HepG2 (cell line): ENCODE measurements at regions not wholly inside any gene's neighbourhood (a gene's known extent, or its start where the extent isn't known, plus 50 kb on each side); places are given as distances from the start of the nearest gene placed in this dataset.

Experiments
- ATAC-seq: fragments of 200-7000 bp; cut with Tn5 transposase; 3 replicates; pipeline ENCODE4 v1.9.1; 2020; ENCODE audit warnings: mild to moderate bottlenecking, moderate library complexity
- BruUV-seq: library from RNA; stranded (reverse); fragments of 400-500 nt; replicated peaks from 2 replicates; lab custom pipeline; 2021; lab: Mats Ljungman, UMichigan
- CTCF ChIA-PET: fragments of 300-600 bp; formaldehyde crosslinking; extraction: SDS; loops from one replicate; lab custom pipeline; 2021; ENCODE audit warnings: low total read pairs, inconsistent platforms, low intra/inter-chr PET ratio; lab: Yijun Ruan, JAX
- POLR2A ChIA-PET: fragments of 350-600 bp; sonication (Branson Sonifier 250); formaldehyde crosslinking; loops from one replicate; lab custom pipeline; 2020; ENCODE audit warnings: antibody characterized with exemption, inconsistent platforms; lab: Yijun Ruan, JAX
- DNase-seq: peaks from one replicate; pipeline ENCODE4 v3.0.0-alpha.2; 2015; ENCODE audit warnings: low spot score
- FAIRE-seq: peaks from 3 replicates; lab custom pipeline; 2011; peaks lifted over from hg19 to GRCh38; lab: Jason Lieb, UNC
- H2AFZ ChIP-seq: one replicate; pipeline ENCODE4 v1.6.1; 2011; ENCODE audit warnings: low read length, inconsistent platforms
- H3K27ac ChIP-seq: fragments of 300-600 bp; 3 replicates; pipeline ENCODE4 v1.8.0; 2011; ENCODE audit warnings: mixed run types, mild to moderate bottlenecking, mixed read lengths, low read length, inconsistent platforms; ENCODE audit not compliant: insufficient read depth; ENCODE audit errors: extremely low read length
- H3K27me3 ChIP-seq, 2 experiments: fragments of 200-600 bp in 1 of 2; 2 replicates in 1 of 2; 3 replicates in 1 of 2; pipeline versions ENCODE4 v1.6.0 to v1.8.0; 2011; ENCODE audit warnings: low read length in 2 of 2, mild to moderate bottlenecking in 2 of 2, moderate library complexity in 2 of 2, inconsistent platforms in 1 of 2; ENCODE audit not compliant: insufficient read depth in 2 of 2, control insufficient read depth in 1 of 2
- H3K36me3 ChIP-seq, 2 experiments: fragments of 200-600 bp in 1 of 2; replicated peaks in 1 of 2; 2 replicates in 1 of 2; 3 replicates in 1 of 2; pipeline versions ENCODE4 v1.5.1 to v1.8.0; 2011; ENCODE audit warnings: low read length in 2 of 2, inconsistent platforms in 1 of 2; ENCODE audit not compliant: insufficient read depth in 2 of 2, control insufficient read depth in 1 of 2
- H3K4me1 ChIP-seq: 2 replicates; pipeline ENCODE4 v1.5.1; 2012; ENCODE audit warnings: low read length, inconsistent platforms; ENCODE audit not compliant: insufficient read depth
- H3K4me2 ChIP-seq: 2 replicates; pipeline ENCODE4 v1.6.0; 2011; ENCODE audit warnings: low read depth, low read length, inconsistent platforms
- H3K4me3 ChIP-seq, 3 experiments: fragments of 200-600 bp in 1 of 3; sonication (generic), shearing (Covaris generic) in 1 of 3; replicated peaks in 1 of 3; 2 replicates each; pipeline ENCODE4 v1.5.1; 2011 to 2016; ENCODE audit warnings: low read length in 3 of 3, inconsistent platforms in 2 of 3, low read depth in 2 of 3, mild to moderate bottlenecking in 2 of 3, control low read depth in 1 of 3, mixed read lengths in 1 of 3; ENCODE audit not compliant: insufficient read depth in 1 of 3
- H3K79me2 ChIP-seq: one replicate; pipeline ENCODE4 v1.6.1; 2011; ENCODE audit warnings: low read length, inconsistent platforms; ENCODE audit not compliant: insufficient read depth
- H3K9ac ChIP-seq: 2 replicates; pipeline ENCODE4 v1.6.0; 2011; ENCODE audit warnings: mild to moderate bottlenecking, low read depth, low read length, inconsistent platforms; ENCODE audit not compliant: insufficient read depth
- H3K9me3 ChIP-seq: 2 replicates; pipeline ENCODE4 v1.5.1; 2012; ENCODE audit warnings: mild to moderate bottlenecking, low read length
- H4K20me1 ChIP-seq: 2 replicates; pipeline ENCODE4 v1.6.0; 2011; ENCODE audit warnings: inconsistent platforms, mild to moderate bottlenecking, low read length, moderate library complexity; ENCODE audit not compliant: insufficient read depth
- POLR2AphosphoS5 ChIP-seq: IDR thresholded peaks from 2 replicates; pipeline ENCODE4 v1.6.1; 2012; ENCODE audit warnings: low read depth, low read length
- PRMT3 ChIP-seq: sonication (generic); formaldehyde crosslinking; IDR thresholded peaks from 2 replicates; pipeline ENCODE4 v1.8.1; 2022; ENCODE audit warnings: low read depth, mild to moderate bottlenecking, moderate library complexity, missing genetic modification reagents, borderline replicate concordance
- SALL2 ChIP-seq: sonication (generic); formaldehyde crosslinking; IDR thresholded peaks from 2 replicates; pipeline ENCODE4 v1.8.1; 2023; ENCODE audit warnings: mild to moderate bottlenecking, missing genetic modification reagents, inconsistent platforms
- TARDBP ChIP-seq: sonication (generic); formaldehyde crosslinking; IDR thresholded peaks from 2 replicates; pipeline ENCODE4 v1.8.0; 2022; ENCODE audit warnings: mild to moderate bottlenecking, missing genetic modification reagents
- TCF12 ChIP-seq, 2 experiments: fragments of 450-650 bp in 1 of 2; sonication (generic) in 1 of 2; formaldehyde crosslinking in 1 of 2; IDR thresholded peaks; 2 replicates each; pipeline versions ENCODE4 v1.6.1 to v1.8.0; 2017 to 2022; ENCODE audit warnings: antibody characterized with exemption in 1 of 2, mild to moderate bottlenecking in 1 of 2, missing genetic modification reagents in 1 of 2, moderate library complexity in 1 of 2
- ZKSCAN5 ChIP-seq: sonication (generic); formaldehyde crosslinking; IDR thresholded peaks from 2 replicates; pipeline ENCODE4 v1.5.1; 2020; ENCODE audit warnings: mild to moderate bottlenecking, missing genetic modification reagents
- ZNF232 ChIP-seq: sonication (generic); formaldehyde crosslinking; IDR thresholded peaks from 2 replicates; pipeline ENCODE4 v1.4.0; 2020; ENCODE audit warnings: missing genetic modification reagents, borderline replicate concordance
- ZNF432 ChIP-seq: sonication (generic); formaldehyde crosslinking; IDR thresholded peaks from 2 replicates; pipeline ENCODE4 v1.5.0; 2020; ENCODE audit warnings: missing genetic modification reagents, mild to moderate bottlenecking, borderline replicate concordance
- WGBS: methylation state at CpG from one replicate; pipeline ENCODE4 v1.1.6; 2017; ENCODE audit warnings: low lambda C conversion rate; 5-methylcytosine and 5-hydroxymethylcytosine counted together
- in situ Hi-C: cut with HindIII; loops from 2 replicates; pipeline ENCODE4 v1.10.0; 2017; ENCODE audit warnings: low pct_unique_long_range_greater_than_20kb; ENCODE audit not compliant: extremely low pct_ligation_motif_present
- intact Hi-C: fragments of 100-400 bp; cut with micrococcal nuclease; formaldehyde crosslinking; loops from one replicate; pipeline ENCODE4 v1.10.0; 2022; ENCODE audit not compliant: unreplicated experiment
- TF ChIP-seq, protein P1 (sequence below): sonication (generic); formaldehyde crosslinking; IDR thresholded peaks from 2 replicates; pipeline ENCODE4 v1.5.0; 2020; ENCODE audit warnings: mild to moderate bottlenecking, missing genetic modification reagents, moderate library complexity
- TF ChIP-seq, protein P2 (sequence below): sonication (generic); formaldehyde crosslinking; IDR thresholded peaks from 2 replicates; pipeline ENCODE4 v1.4.0; 2020; ENCODE audit warnings: low read depth, mild to moderate bottlenecking, missing genetic modification reagents
- TF ChIP-seq, protein P3 (sequence below): sonication (generic); formaldehyde crosslinking; IDR thresholded peaks from 2 replicates; pipeline ENCODE4 v1.4.0; 2020; ENCODE audit warnings: mild to moderate bottlenecking, missing genetic modification reagents

DNA sequence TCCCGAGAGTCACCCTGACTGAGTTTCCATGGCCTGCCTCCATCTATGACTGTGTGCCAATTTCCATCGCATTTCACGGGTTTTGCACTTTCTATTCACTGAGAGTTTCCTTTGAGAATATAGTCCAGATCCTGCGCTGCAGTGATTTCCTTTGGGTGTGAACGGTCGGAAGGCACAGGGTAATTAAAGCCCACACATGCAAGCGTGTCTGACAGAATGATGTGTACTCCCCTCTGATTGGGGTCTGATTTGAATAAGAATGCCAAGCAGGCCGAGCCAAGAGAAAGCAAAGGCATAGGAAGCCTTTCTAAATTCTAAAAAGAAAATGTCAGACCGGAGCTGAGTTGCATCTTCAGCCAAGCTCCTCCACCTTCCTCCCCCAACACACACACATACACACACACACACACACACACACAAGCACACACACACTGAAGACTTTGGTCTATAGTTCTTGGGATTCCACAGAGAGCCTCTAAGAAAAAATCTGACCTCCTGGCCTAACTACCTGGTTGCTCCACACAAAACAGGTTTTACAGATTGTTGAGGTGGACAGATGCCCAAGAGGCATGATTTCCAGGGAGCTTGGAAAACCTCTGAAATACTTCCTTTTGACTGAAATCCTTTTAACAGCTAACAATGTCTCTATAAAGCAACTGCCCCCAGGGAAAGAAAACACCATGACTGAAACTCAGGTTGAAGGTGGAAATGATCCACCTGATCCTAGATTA is 59.7 kb upstream of the LRRN1 start:
- intact Hi-C loops: no loop called here
- H3K4me3 ChIP-seq: no peak overlapping the region
- H3K9ac ChIP-seq: no peak overlapping the region
- ATAC-seq: no peak
- no TSS peak for BruUV-seq
- POLR2A ChIA-PET: no interaction called here
- FAIRE-seq: no peak
- H3K27me3 ChIP-seq: no peaks in the 10 kb centered on the region
- H4K20me1 ChIP-seq: no peaks in the 10 kb centered on the region
- no peaks in the 10 kb centered on the region for H3K4me1 ChIP-seq
- CTCF ChIA-PET: no interaction called here
- no peak overlapping the region for H2AFZ ChIP-seq
- H3K9me3 ChIP-seq: no peaks in the 10 kb centered on the region
- H3K4me2 ChIP-seq: no peak overlapping the region
- no peaks in the 10 kb centered on the region for H3K36me3 ChIP-seq
- in situ Hi-C loops: no loop called here
- H3K27ac ChIP-seq: no peak overlapping the region
- WGBS: 54% methylated on average over 9 of the region's 9 CpGs
- H3K79me2 ChIP-seq: no peaks in the 10 kb centered on the region
- TF ChIP-seq PRMT3 (CRISPR knock-in tag): no peak
- no peak for TF ChIP-seq ZKSCAN5 (CRISPR knock-in tag)
- TF ChIP-seq ZNF232: no peak
- TF ChIP-seq, protein P1, sequence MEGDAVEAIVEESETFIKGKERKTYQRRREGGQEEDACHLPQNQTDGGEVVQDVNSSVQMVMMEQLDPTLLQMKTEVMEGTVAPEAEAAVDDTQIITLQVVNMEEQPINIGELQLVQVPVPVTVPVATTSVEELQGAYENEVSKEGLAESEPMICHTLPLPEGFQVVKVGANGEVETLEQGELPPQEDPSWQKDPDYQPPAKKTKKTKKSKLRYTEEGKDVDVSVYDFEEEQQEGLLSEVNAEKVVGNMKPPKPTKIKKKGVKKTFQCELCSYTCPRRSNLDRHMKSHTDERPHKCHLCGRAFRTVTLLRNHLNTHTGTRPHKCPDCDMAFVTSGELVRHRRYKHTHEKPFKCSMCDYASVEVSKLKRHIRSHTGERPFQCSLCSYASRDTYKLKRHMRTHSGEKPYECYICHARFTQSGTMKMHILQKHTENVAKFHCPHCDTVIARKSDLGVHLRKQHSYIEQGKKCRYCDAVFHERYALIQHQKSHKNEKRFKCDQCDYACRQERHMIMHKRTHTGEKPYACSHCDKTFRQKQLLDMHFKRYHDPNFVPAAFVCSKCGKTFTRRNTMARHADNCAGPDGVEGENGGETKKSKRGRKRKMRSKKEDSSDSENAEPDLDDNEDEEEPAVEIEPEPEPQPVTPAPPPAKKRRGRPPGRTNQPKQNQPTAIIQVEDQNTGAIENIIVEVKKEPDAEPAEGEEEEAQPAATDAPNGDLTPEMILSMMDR (CRISPR knock-in tag): no peak
- TF ChIP-seq ZNF432 (CRISPR knock-in tag): no peak
- TF ChIP-seq, protein P2, sequence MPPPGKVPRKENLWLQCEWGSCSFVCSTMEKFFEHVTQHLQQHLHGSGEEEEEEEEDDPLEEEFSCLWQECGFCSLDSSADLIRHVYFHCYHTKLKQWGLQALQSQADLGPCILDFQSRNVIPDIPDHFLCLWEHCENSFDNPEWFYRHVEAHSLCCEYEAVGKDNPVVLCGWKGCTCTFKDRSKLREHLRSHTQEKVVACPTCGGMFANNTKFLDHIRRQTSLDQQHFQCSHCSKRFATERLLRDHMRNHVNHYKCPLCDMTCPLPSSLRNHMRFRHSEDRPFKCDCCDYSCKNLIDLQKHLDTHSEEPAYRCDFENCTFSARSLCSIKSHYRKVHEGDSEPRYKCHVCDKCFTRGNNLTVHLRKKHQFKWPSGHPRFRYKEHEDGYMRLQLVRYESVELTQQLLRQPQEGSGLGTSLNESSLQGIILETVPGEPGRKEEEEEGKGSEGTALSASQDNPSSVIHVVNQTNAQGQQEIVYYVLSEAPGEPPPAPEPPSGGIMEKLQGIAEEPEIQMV: no peak
- no peak for TF ChIP-seq TCF12 (IDR thresholded peaks at IDR 0.05)
- TF ChIP-seq TCF12 (CRISPR knock-in tag; IDR thresholded peaks at IDR 0.05): no peak
- no peak for TF ChIP-seq POLR2AphosphoS5
- TF ChIP-seq TARDBP (CRISPR knock-in tag): no peak
- no peak for TF ChIP-seq SALL2 (CRISPR knock-in tag)
- TF ChIP-seq, protein P3, sequence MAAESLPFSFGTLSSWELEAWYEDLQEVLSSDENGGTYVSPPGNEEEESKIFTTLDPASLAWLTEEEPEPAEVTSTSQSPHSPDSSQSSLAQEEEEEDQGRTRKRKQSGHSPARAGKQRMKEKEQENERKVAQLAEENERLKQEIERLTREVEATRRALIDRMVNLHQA (CRISPR knock-in tag): no peak
- DNase-seq: no peak
